ENCODE measurements at regions not wholly inside any gene's neighbourhood (a gene's known extent, or its start where the extent isn't known, plus 50 kb on each side); places are given as distances from the start of the nearest gene placed in this dataset.

GRCh38 chr12:105987685-105988035 lies 151.1 kb downstream of the NUAK1 start:
- Histone ChIP-seq H3K27ac (ENCODE audit: low read depth, low read length) (no peak overlapping the region), H3K4me3 (ENCODE audit: low read length) (no peak overlapping the region), H3K9me3 (ENCODE audit: control insufficient read depth, low read length) (no peaks in the 10 kb centered on the region), H3K27me3 (ENCODE audit: control insufficient read depth, insufficient read depth, low read length, poor library complexity, severe bottlenecking) (no peaks in the 10 kb centered on the region), H3K36me3 (ENCODE audit: control insufficient read depth, insufficient read depth, low read length) (no peaks in the 10 kb centered on the region), H3K9ac (ENCODE audit: extremely low read depth, low read length, poor library complexity, severe bottlenecking) (no peak overlapping the region), H3K4me1 (ENCODE audit: control insufficient read depth, insufficient read depth, low read length) (peaks cover 10% of the 10 kb centered on the region)
- no peaks in the 10 kb centered on the region for H3K36me3 Mint-ChIP-seq (ENCODE audit: low read depth)
- H3K27ac Mint-ChIP-seq, result no peak overlapping the region
- no peaks in the 10 kb centered on the region for H3K9me3 Mint-ChIP-seq
- H3K4me3 Mint-ChIP-seq, result no peak overlapping the region
- TF ChIP-seq CTCF (conservative IDR thresholded peaks at IDR 0.05), result no peak
- DNase-seq, result no peak
- H3K4me1 Mint-ChIP-seq, result peaks cover 10% of the 10 kb centered on the region
- peaks cover 13% of the 10 kb centered on the region for H3K27me3 Mint-ChIP-seq (ENCODE audit: insufficient read depth)
- WGBS, 2 experiments (ENCODE audit: insufficient coverage in 1 of 2, insufficient read length in 1 of 2), result 86 to 100% methylated on average over 3 of the region's 3 CpGs

GRCh38 chr12:105992849-105993740 lies 145.7 kb downstream of the NUAK1 start:
- Mint-ChIP-seq H3K27ac (no peak overlapping the region), H3K4me3 (no peak overlapping the region), H3K36me3 (ENCODE audit: low read depth) (no peaks in the 10 kb centered on the region), H3K9me3 (no peaks in the 10 kb centered on the region), H3K4me1 (peaks cover 29% of the 10 kb centered on the region), H3K27me3 (ENCODE audit: insufficient read depth) (peaks cover 9% of the 10 kb centered on the region)
- no peak overlapping the region for H3K4me3 ChIP-seq (ENCODE audit: low read length)
- H3K36me3 ChIP-seq (ENCODE audit: control insufficient read depth, insufficient read depth, low read length), result no peaks in the 10 kb centered on the region
- no peaks in the 10 kb centered on the region for H3K9me3 ChIP-seq (ENCODE audit: control insufficient read depth, low read length)
- 71 to 72% methylated on average over 12 to 14 of the region's 14 CpGs for WGBS, 2 experiments (ENCODE audit: insufficient coverage in 1 of 2, insufficient read length in 1 of 2)
- no peak overlapping the region for H3K27ac ChIP-seq (ENCODE audit: low read depth, low read length)
- no peak overlapping the region for H3K9ac ChIP-seq (ENCODE audit: extremely low read depth, low read length, poor library complexity, severe bottlenecking)
- H3K27me3 ChIP-seq (ENCODE audit: control insufficient read depth, insufficient read depth, low read length, poor library complexity, severe bottlenecking), result no peaks in the 10 kb centered on the region
- peak; percentile 78 for DNase-seq
- no peak for TF ChIP-seq CTCF (conservative IDR thresholded peaks at IDR 0.05)
- peaks cover 13% of the 10 kb centered on the region for H3K4me1 ChIP-seq (ENCODE audit: control insufficient read depth, insufficient read depth, low read length)

- Mint-ChIP-seq H3K4me3 (no peak overlapping the region), H3K27me3 (ENCODE audit: insufficient read depth) (peaks cover 7% of the 10 kb centered on the region), H3K27ac (no peak overlapping the region), H3K36me3 (ENCODE audit: low read depth) (no peaks in the 10 kb centered on the region), H3K9me3 (no peaks in the 10 kb centered on the region), H3K4me1 (peaks cover 37% of the 10 kb centered on the region)
- H3K9me3 ChIP-seq (ENCODE audit: control insufficient read depth, low read length), result no peaks in the 10 kb centered on the region
- H3K4me3 ChIP-seq (ENCODE audit: low read length), result no peak overlapping the region
- WGBS, 2 experiments (ENCODE audit: insufficient coverage in 1 of 2, insufficient read length in 1 of 2), result 93 to 95% methylated on average over 15 to 22 of the region's 22 CpGs
- H3K27me3 ChIP-seq (ENCODE audit: control insufficient read depth, insufficient read depth, low read length, poor library complexity, severe bottlenecking), result no peaks in the 10 kb centered on the region
- peaks cover 12% of the 10 kb centered on the region for H3K4me1 ChIP-seq (ENCODE audit: control insufficient read depth, insufficient read depth, low read length)
- H3K9ac ChIP-seq (ENCODE audit: extremely low read depth, low read length, poor library complexity, severe bottlenecking), result no peak overlapping the region
- H3K36me3 ChIP-seq (ENCODE audit: control insufficient read depth, insufficient read depth, low read length), result no peaks in the 10 kb centered on the region
- no peak for TF ChIP-seq CTCF (conservative IDR thresholded peaks at IDR 0.05)
- no peak for DNase-seq
- no peak overlapping the region for H3K27ac ChIP-seq (ENCODE audit: low read depth, low read length)
Measured at GRCh38 chr12:105993766-105994555, 144.8 kb downstream of the NUAK1 start.

Measured in endodermal cell (in vitro differentiated cells).